GM12875 (cell line): ENCODE measurements at regions not wholly inside any gene's neighbourhood (a gene's known extent, or its start where the extent isn't known, plus 50 kb on each side); places are given as distances from the start of the nearest gene placed in this dataset.

ENCODE experiments used
- H3K4me3 ChIP-seq: one replicate; pipeline ENCODE4 v1.5.1; 2011; ENCODE audit warnings: low read depth, low read length, control low read depth
- TF ChIP-seq, protein P1 (sequence below): IDR thresholded peaks from 2 replicates; pipeline ENCODE4 v1.5.1; 2011; ENCODE audit warnings: low read depth, mild to moderate bottlenecking, control low read depth, inconsistent platforms, low read length, moderate library complexity, borderline replicate concordance; ENCODE audit not compliant: insufficient read depth

DNA sequence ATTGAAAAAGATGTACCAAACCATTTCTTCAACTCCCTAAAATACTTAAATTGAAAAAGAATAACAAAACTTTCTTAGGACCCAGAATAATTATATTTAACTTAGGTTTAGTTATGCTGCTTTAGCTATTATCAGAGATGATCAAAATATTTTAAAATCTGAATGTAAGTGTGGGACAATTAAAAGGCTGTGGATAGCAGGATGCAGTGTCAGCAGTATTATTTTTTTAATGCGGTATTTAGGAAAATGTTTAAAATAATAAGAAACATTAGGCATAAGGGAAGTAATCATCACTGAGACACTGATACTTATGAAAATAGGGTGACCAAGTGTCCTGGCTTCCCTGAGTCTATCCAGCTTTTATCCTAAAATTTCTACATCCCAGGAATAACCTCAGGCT is 161.5 kb upstream of the PTCHD4 start:
- no peak overlapping the region for H3K4me3 ChIP-seq
- TF ChIP-seq, protein P1, sequence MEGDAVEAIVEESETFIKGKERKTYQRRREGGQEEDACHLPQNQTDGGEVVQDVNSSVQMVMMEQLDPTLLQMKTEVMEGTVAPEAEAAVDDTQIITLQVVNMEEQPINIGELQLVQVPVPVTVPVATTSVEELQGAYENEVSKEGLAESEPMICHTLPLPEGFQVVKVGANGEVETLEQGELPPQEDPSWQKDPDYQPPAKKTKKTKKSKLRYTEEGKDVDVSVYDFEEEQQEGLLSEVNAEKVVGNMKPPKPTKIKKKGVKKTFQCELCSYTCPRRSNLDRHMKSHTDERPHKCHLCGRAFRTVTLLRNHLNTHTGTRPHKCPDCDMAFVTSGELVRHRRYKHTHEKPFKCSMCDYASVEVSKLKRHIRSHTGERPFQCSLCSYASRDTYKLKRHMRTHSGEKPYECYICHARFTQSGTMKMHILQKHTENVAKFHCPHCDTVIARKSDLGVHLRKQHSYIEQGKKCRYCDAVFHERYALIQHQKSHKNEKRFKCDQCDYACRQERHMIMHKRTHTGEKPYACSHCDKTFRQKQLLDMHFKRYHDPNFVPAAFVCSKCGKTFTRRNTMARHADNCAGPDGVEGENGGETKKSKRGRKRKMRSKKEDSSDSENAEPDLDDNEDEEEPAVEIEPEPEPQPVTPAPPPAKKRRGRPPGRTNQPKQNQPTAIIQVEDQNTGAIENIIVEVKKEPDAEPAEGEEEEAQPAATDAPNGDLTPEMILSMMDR: no peak

DNA sequence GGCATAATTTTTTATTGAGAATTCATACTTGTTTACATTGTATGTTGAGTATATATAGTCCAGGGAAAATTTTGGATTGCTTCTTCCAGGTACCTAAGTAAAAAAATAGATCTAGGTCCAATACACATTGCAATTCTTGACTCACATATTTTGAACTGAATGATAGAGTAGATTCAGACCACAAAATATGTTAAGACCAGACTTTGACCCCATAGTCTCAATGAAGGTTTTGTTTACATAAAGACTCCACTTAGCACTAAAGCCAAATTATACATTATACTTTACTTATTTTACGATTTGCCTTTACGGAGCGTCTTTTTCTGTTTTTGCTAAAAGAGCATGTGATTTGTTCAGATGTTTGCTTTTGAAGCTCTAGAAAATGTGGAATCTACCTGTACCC is 144.1 kb upstream of the PTCHD4 start:
- TF ChIP-seq, protein P1: no peak
- H3K4me3 ChIP-seq: no peak overlapping the region

DNA sequence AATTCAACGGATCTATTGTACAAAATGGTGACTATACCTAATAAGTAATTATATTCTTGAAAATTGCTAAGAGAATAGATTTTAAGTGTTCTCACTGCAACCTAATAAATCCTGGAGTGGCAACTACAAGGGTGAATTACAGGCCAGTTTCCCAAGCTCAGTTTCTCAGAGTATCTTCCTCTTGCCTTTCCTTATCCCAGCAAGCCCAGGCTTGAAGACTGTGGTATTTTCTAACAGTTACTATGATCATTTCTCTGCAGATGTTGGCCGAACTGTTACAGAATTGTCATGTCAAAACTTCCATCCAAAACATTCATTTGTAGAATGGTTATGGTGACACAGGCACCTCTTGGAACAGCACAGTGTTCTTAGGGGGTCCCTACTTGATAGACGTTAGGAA is 138.1 kb upstream of the PTCHD4 start:
- TF ChIP-seq, protein P1: no peak
- H3K4me3 ChIP-seq: no peak overlapping the region

DNA sequence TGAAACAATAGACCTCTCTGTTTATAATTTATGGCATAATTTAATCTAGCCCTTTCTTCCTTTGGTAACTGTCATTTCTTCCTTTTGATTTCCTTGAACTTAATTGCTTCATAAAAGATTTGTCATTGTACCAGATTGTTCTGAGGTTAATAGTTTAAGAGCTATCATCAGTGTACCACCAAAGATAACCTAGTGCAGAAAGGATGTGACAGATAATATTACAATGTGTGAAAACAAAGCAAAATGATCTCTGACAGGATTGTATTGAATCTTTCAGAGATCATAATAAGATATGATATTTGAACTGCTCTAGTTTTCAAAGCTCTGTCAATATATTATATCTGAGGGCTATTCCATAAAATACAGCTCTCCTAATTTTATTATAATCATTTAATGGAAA is 132.1 kb upstream of the PTCHD4 start:
- H3K4me3 ChIP-seq: no peak overlapping the region
- TF ChIP-seq, protein P1: no peak

DNA sequence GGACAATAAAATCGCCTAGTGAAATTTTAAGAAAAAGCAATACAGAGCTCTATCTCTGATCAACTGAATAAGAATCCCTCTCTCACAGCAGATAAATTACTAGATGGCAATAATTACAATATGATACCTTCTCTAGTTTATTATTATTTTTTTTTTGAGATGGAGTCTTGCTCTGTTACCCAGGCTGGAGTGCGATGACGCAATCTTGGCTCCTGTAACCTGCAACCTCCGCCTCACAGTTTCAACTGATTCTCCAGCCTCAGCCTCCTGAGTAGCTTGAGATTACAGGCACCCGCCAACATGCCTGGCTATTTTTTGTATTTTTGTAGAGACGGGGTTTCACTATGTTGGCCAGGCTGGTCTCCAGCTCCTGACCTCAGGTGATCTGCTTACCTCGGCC is 129.3 kb upstream of the PTCHD4 start:
- TF ChIP-seq, protein P1: no peak
- H3K4me3 ChIP-seq: no peak overlapping the region

DNA sequence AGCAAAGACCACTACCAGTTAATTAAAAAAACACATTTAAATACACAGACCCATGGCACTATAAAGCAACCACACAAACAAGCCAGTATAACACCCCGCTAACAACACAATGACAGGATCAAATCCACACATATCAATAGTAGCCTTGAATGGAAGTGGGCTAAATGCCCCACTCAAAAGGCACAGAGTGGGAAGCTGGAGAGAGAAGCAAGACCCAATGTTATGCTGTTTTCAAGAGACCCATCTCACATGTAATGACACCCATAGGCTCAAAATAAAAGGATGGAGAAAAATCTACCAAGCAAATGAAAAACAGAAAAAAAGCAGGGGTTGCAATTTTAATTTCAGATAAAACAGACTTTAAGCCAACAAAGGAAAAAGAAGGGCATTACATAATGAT is 125.4 kb upstream of the PTCHD4 start:
- TF ChIP-seq, protein P1: no peak
- H3K4me3 ChIP-seq: no peak overlapping the region

DNA sequence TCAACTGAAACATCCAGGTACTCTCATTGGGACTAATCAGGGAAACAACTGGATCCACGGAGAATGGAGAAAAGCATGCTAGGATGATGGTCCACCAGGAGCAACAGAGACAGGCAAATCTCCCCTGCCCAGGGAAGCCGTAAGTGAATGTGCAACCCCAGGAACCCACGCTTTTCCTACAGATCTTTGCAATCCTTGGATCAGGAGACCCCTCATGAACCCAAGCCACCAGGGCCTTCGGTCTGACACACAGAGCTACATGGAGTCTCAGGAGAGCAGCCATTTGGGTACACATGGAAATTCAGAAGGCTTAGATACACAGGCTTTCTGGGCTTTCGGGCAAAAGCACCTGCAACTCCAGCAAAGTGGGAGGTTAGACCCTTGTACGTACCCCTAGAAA is 122.1 kb upstream of the PTCHD4 start:
- TF ChIP-seq, protein P1: no peak
- no peak overlapping the region for H3K4me3 ChIP-seq
